Motor neuron (in vitro differentiated cells): ENCODE measurements at regions not wholly inside any gene's neighbourhood (a gene's known extent, or its start where the extent isn't known, plus 50 kb on each side); places are given as distances from the start of the nearest gene placed in this dataset.
A peak's percentile ranks its signal among the peaks of the same experiment; 100 is the strongest.
"Not testable (repeated sequence)": the region's sequence is repeated elsewhere in the genome, so short reads cannot be mapped to it uniquely, and the experiment has no call there.

ENCODE experiments used
- ATAC-seq, 8 experiments: fragments of 200-7000 bp; cut with Tn5 transposase; replicated peaks in 6 of 8; 2 replicates each; pipeline ENCODE4 v1.8.0; 2021; ENCODE audit warnings: mild to moderate bottlenecking in 8 of 8, moderate library complexity in 8 of 8
- H3K27ac ChIP-seq, 2 donors: fragments of 250-450 bp; sonication (Bioruptor Pico); 2 replicates each; pipeline ENCODE4 v1.9.0; 2021; ENCODE audit warnings: antibody characterized with exemption in 2 of 2, mild to moderate bottlenecking in 2 of 2, moderate library complexity in 1 of 2
- H3K4me1 ChIP-seq, 2 donors: fragments of 250-450 bp; sonication (Bioruptor Pico); replicated peaks in 1 of 2; 2 replicates each; pipeline ENCODE4 v1.6.1; 2021; ENCODE audit warnings: antibody characterized with exemption in 2 of 2, mild to moderate bottlenecking in 2 of 2, moderate library complexity in 1 of 2
- H3K4me3 ChIP-seq, 5 donors: fragments of 250-450 bp; sonication (Bioruptor Pico); 2 replicates each; pipeline ENCODE4 v1.9.0; 2021; ENCODE audit warnings: antibody characterized with exemption in 5 of 5, mild to moderate bottlenecking in 5 of 5, moderate library complexity in 4 of 5
- WGBS, 10 experiments: fragments of 450-650 bp; shearing (Covaris generic); methylation state at CpG; one replicate each; pipeline ENCODE4 v1.0.0; 2022; 5-methylcytosine and 5-hydroxymethylcytosine counted together
- in situ Hi-C, 9 experiments: fragments of 400-800 bp; cut with MboI; loops; one replicate each; pipeline ENCODE4 v1.15.0; 2021; ENCODE audit warnings: low sequenced_read_pairs in 9 of 9, low pct_unique_long_range_greater_than_20kb in 2 of 9; ENCODE audit not compliant: unreplicated experiment in 9 of 9

DNA sequence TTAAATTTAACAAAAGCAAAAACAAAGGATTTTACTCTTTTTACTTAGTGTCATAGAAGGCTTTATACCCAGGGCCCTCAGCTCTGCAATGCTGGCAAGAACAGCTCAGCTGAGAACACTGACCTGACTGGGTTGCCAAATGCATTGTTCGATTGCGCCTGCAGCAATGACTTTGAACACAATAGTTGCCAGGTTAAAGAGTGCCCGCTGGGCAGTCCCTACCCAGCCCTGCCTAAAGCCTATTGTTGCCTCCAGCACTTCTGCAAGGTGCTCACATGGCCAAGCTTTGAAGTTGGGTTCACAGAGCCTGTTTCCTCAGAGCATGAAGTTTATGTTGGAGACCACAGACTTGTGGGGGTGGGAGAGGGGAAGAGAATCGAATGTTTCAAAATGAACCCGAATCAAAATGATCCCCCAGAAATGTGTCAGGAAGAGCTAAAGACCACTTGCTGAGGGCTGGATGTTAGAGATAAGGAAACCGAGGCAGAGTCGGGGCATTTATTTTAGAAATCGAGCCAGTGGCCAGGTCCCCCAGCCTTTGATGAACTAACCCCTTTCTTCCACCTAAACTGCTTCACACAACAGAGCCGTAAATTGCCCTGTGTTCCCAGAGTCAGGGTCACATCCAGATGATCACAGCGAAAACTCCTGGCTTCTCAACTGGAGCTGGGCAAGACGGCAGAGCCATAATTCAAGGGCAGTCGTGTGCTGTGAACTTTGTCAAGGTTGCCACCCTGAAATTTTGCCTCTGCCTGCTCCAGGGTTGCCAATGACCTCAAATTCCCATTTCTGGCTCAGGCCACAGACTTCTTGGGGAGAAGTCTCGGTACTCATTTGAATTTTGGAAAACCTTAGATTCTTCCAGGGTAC lies 55.0 kb downstream of the FOXA2 start:
- WGBS, 10 experiments = 10 to 100% (median 40%) methylated on average over 1 to 12 of the region's 13 CpGs
- no peaks in the 10 kb centered on the region for H3K4me1 ChIP-seq
- ATAC-seq = peak in 2 of 8 experiments; percentile 29 to 89
- no peak overlapping the region for H3K4me3 ChIP-seq
- in situ Hi-C loops = no loop called here
- no peak overlapping the region for H3K27ac ChIP-seq

DNA sequence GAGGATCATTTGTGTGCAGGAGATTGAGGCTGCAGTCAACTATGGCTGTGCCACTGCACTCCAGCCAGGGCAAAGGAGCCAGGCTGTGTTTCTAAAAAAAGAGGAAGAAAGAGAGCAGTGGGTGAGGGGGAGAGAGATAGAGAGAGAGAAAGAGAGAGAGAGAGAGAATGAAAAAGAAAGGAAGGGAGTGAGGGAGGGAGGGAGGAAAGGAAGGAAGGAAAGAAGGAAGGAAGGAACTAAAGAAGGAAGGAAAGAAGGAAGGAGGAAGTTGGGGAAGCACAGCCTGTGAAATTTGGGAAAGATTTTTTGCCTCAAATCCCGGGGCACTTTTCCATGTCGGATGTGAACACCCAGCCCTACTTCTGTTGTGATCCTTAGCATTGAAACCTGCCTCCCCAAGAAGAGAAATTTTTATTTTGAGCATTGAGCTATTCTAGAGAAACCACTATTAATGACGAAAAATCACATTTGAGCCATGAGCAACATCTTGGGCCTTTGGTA lies 57.8 kb downstream of the FOXA2 start:
- in situ Hi-C loops = no loop called here
- no peak overlapping the region for H3K4me3 ChIP-seq
- no peak overlapping the region for H3K27ac ChIP-seq
- H3K4me1 ChIP-seq = no peaks in the 10 kb centered on the region
- ATAC-seq = no peak
- WGBS, 10 experiments = 0 to 100% (median 71%) methylated on average over 1 to 3 of the region's 3 CpGs; no CpG with 5 or more reads in 1 of the 10 experiments

DNA sequence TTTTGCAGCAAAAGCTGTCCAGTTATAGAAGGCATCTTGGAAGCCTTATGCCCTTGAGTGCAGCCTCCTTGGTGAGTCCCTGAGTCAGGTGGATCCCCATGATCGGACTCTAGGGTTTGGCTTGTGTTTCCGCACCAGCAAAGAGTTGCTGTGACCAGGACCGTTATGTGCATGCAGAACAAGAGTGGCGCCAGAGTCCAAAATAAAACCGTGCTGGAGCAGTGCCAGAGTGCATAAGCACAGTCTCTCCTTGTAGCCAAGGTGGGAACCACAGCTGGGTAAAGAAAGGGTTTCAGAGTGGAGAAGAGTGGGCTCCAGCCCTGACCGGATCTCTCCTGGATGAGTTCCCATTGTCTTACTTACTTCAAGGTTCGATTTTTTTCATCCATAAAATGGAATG lies 58.6 kb downstream of the FOXA2 start:
- in situ Hi-C loops = no loop called here
- no peak for ATAC-seq
- H3K4me1 ChIP-seq = no peaks in the 10 kb centered on the region
- H3K27ac ChIP-seq = no peak overlapping the region
- no peak overlapping the region for H3K4me3 ChIP-seq
- WGBS, 10 experiments = 0 to 100% (median 73%) methylated on average over 1 to 4 of the region's 7 CpGs

DNA sequence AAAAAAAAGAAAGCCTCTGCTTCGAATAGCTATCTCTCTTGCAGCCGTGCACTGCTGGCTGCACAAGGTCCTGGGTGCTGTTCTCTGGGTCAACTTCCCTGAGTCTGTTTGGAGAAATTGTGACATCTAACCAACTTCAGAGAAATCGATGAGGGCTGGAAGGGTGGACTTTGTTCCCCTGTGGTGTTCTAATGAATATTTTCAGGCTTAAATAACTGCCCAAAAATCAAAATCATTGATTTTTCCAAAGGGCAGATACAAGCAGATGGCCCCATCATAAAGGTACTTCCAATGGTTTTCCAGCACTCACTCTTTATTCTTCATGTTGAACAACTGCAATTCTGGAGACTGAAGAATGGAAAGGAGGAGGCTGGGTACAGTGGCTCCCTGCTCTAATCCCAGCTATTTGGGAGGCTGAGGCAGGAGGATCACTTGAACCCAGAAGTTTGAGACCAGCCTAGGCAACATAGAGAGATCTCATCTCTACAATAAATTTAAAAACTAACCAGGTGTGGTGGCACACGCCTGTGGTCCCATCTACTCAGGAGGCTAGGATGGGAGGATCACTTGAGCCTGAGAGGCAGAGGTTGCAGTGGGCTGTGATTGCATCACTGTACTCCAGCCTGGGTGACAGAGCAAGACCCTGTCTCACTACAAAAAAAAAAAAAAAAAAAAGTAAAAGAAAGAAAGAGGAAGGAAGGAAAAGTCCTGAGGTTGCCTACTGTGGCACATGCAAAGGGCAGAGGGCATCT lies 59.1 kb downstream of the FOXA2 start:
- ATAC-seq = no peak
- 0 to 100% (median 86%) methylated on average over 1 to 4 of the region's 4 CpGs; no CpG with 5 or more reads in 1 of the 10 experiments for WGBS, 10 experiments
- Histone ChIP-seq H3K4me1 (no peaks in the 10 kb centered on the region), H3K27ac (no peak overlapping the region), H3K4me3 (no peak overlapping the region)
- in situ Hi-C loops = no loop called here

DNA sequence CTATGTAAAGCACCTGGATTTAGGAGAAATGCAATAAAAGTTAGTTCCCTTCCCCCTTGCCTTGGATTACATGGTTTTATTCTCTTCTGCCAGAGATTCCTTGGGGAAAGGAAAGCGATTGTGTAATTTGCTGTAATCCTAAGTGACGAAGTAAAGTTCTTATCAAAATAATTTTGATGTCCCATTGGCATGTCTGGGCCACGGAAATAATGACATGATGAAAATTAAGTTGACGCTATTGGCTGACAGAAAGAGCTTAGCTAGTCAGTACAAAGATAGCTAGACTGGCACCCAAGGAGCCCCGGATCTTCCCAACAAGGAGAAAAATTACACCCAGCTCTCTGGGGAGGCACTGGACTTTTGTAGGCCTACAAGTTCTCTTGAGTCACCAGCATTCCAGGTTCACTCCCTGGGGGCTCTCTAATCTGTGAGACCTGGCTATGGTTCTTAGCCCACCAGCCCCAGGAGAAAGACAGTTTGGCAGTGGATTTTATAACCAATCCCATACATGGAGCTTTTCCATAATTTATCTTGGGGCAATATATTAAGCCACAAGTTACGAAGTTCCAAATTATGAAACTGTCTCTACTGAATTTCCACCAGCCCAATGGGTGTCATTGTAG lies 59.9 kb downstream of the FOXA2 start:
- in situ Hi-C loops = no loop called here
- 18 to 90% (median 68%) methylated on average over 2 to 6 of the region's 6 CpGs for WGBS, 10 experiments
- Histone ChIP-seq H3K4me1 (no peaks in the 10 kb centered on the region), H3K27ac (no peak overlapping the region), H3K4me3 (no peak overlapping the region)
- ATAC-seq = no peak

DNA sequence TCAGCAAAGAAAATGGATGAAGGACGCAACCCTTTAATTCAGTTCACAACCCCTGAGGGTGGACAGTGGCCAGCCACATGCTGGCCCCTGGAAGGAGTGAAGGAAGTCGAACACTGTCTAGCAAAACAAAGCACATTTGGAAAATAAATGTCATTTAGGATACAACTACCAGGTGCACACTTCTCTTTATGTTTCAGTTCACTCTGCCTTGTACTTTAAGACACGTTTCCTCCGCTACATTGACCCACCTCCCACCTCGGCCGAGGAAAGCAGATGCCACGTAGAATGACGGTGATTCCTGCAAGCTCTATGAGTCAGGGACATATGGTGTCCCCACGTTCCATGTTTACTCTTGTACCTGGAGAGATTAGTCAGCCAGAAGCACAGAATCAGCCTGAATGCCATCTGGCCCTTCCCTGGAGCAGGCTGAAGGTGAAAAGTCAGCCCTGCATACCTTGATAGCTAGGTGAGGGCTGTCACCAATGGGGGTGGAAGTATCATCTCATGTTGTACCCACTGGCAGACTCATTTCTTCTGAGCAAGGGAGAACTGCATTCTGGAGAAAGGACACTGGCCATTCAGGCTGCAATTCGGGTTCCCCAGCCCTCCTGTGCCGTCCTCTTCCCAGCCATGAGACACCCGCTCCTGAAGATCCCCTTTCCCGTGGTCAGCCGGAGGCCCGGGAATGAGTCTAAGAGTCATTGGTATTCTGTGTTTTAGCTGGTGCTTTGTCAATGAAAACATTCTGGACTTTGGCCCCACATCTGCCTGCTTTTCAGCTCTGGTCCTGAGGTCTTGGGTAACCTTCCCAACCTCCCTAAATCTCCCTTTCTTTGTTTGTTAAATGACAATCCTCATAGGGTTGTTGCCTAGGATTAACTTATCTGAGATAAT lies 60.6 kb downstream of the FOXA2 start:
- in situ Hi-C loops = no loop called here
- no peak for ATAC-seq
- WGBS, 10 experiments = 0 to 95% (median 69%) methylated on average over 1 to 10 of the region's 15 CpGs; no CpG with 5 or more reads in 1 of the 10 experiments

DNA sequence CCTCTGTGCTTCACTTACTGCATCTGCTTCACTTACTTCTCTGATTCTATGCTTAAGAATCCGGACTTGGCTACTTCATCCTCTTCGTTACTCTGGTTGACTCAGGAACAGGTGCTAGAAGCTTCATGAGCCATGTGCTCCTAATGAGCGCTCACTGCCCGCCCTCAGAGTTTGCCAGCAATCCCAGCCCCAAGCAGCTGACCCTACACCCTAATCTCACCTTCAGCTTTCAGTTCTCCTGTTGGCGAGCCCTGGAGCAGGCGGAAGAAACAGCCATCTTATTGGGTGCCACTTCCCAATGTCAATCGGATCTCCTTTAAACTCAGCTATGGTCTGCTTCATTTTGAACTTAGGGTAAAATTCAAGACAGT lies 61.3 kb downstream of the FOXA2 start:
- WGBS, 10 experiments = 14 to 100% (median 80%) methylated on average over 1 to 7 of the region's 7 CpGs; no CpG with 5 or more reads in 3 of the 10 experiments
- in situ Hi-C loops = no loop called here
- H3K4me1 ChIP-seq = no peaks in the 10 kb centered on the region
- no peak for ATAC-seq
- no peak overlapping the region for H3K27ac ChIP-seq
- no peak overlapping the region for H3K4me3 ChIP-seq

More for the DNA sequence above, 60.6 kb downstream of the FOXA2 start:
- no peak overlapping the region for H3K4me3 ChIP-seq
- no peak overlapping the region for H3K27ac ChIP-seq
- no peaks in the 10 kb centered on the region for H3K4me1 ChIP-seq

DNA sequence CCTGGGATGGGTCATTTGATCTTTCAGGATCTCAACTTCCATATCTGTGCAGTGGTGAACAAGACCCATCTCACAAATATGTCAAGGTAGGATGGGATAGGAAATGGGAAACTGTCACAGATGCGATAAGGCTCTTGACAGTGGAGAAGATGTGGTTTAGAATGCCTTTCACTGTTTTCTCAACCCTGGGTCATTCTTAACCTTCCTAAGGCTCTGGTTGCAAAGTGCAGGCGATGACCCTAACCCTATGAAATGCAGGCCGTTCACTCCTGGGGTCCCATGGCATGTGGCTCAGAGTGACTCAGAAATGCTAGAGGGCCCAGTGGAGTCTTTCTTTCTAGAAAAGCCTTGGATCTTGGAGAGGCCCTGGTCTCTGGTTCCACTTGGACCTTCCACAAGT lies 61.7 kb downstream of the FOXA2 start:
- WGBS, 10 experiments = 31 to 100% (median 88%) methylated on average over 1 to 3 of the region's 3 CpGs; no CpG with 5 or more reads in 4 of the 10 experiments
- Histone ChIP-seq H3K4me1 (no peaks in the 10 kb centered on the region), H3K27ac (no peak overlapping the region), H3K4me3 (no peak overlapping the region)
- in situ Hi-C loops = no loop called here
- no peak for ATAC-seq

DNA sequence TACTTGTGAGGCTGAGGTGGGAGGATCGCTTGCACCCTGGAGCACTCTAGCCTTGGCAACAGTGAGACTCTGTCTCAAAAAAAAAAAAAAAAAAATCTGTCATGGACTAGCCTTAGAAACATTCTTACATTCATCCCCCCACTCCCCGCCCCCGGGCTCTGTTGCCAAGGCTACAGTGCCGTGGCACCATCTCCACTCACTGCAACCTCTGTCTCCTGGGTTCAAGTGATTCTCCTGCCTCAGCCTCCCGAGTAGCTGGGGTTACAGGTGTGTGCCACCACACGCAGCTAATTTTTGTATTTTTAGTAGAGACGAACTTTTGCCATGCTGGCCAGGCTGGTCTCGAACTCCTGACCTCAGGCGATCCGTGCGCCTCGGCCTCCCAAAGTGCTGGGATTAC lies 62.4 kb downstream of the FOXA2 start:
- not testable (repeated sequence) for ATAC-seq

DNA sequence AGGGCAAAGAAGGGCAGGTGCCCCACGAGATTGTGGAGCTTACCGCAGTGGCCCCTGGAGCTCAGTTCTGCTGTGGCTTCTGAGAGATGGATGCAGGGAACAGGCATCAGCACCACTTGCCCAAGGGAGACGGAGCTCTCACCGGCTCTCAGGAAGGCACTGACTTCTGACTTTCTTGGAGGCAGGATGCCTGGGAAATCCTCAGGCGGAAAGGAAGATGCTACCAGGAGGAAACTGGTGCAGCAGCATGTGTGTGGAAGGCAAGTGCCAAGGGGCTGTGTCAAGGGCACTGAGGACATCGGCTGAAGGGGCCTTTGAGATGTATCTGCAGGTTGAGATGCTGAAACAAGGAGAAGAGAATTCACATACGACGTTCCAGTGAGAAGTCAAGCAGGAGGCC lies 64.0 kb downstream of the FOXA2 start:
- Histone ChIP-seq H3K4me3 (no peak overlapping the region), H3K4me1 (no peaks in the 10 kb centered on the region), H3K27ac (no peak overlapping the region)
- whole genome bisulfite sequencing, 10 experiments = 0 to 100% (median 77%) methylated on average over 1 to 7 of the region's 8 CpGs; no CpG with 5 or more reads in 2 of the 10 experiments
- ATAC-seq = no peak
- in situ Hi-C loops = no loop called here

More for the DNA sequence above, 62.4 kb downstream of the FOXA2 start:
- in situ Hi-C loops, H3K27ac ChIP-seq, H3K4me3 ChIP-seq, H3K4me1 ChIP-seq: not testable (repeated sequence)
- 33 to 100% (median 95%) methylated on average over 1 to 9 of the region's 12 CpGs; no CpG with 5 or more reads in 3 of the 10 experiments for WGBS, 10 experiments

DNA sequence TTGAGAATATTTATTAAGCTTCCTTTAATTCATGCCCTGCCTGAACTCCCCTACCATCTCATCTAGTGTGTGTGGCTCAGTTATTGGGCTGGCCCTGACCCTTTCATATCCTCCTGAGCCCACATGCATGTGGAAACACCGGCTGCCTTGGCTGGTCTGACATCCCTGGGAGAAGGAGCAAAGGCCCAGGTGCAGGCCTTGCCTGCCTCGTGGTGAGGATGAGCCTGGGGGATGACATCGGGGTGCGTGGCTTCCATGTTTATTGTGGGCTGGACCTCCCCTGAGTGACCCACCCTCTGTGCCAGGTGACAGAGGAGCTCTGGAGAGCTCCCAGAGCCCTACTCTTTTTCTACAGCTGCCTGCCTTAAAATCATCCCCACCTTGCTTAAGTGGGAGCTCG lies 69.1 kb downstream of the FOXA2 start:
- in situ Hi-C loops = no loop called here
- H3K4me3 ChIP-seq = no peak overlapping the region
- ATAC-seq = no peak
- no peak overlapping the region for H3K27ac ChIP-seq
- H3K4me1 ChIP-seq = peaks cover 0 to 18% of the 10 kb centered on the region in 2 donors
- 0 to 100% (median 80%) methylated on average over 1 to 3 of the region's 5 CpGs; no CpG with 5 or more reads in 5 of the 10 experiments for WGBS, 10 experiments

DNA sequence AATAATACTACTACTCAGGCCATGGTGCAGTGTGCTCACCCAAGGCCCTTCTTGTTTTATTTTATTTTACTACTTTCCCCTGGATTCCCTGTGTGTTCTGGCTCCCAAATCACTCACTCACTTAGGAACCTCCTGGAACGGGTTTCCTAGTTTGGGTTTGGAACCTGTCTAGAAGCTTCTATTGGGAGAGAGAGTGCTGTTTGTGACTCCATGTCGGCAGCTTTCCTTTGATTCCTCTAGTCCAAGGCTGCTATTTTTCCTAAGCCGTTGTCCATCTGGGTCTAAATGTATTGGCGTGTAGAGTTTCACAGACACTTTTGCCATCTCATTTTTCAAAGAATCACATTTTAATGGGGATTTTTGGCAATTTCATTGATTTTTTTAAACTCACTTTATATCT lies 70.8 kb downstream of the FOXA2 start:
- peaks cover 0 to 18% of the 10 kb centered on the region in 2 donors for H3K4me1 ChIP-seq
- H3K27ac ChIP-seq = no peak overlapping the region
- in situ Hi-C loops = no loop called here
- no peak for ATAC-seq
- 20 to 95% (median 72%) methylated on average over 2 to 4 of the region's 4 CpGs for WGBS, 10 experiments
- H3K4me3 ChIP-seq = no peak overlapping the region
